ENCODE measurements at regions not wholly inside any gene's neighbourhood (a gene's known extent, or its start where the extent isn't known, plus 50 kb on each side); places are given as distances from the start of the nearest gene placed in this dataset.

DNA sequence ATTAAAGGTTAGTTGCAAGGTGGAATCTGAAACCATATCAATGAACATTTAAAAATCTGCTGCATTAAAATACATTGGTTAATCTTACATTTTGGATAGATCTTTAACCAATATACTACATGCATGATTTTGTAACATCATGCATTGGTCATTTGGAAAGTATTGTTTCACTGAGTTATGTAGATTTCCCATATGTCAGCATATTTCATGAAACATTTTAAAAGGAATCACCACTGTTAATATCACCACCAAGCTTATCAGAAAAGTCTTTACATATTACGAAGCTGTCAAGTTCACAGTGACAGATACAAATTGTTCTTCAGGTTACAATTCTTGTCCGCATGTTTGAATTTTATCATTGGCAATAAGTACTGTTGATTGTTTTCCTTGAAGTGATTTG, 89.9 kb upstream of the ADGRL2 start:
- Histone ChIP-seq H3K79me2 (ENCODE audit: insufficient read depth, low read length) (no peaks in the 10 kb centered on the region), H3K27ac (ENCODE audit: low read depth, low read length, poor library complexity, severe bottlenecking) (no peak overlapping the region), H3K4me1 (ENCODE audit: insufficient read depth, low read length, severe bottlenecking) (no peaks in the 10 kb centered on the region), H4K20me1 (ENCODE audit: insufficient read depth, low read length) (no peaks in the 10 kb centered on the region), H3K4me2 (ENCODE audit: low read length) (no peak overlapping the region), H3K9ac (ENCODE audit: low read length) (no peak overlapping the region), H3K36me3 (ENCODE audit: insufficient read depth, low read length) (no peaks in the 10 kb centered on the region), H3K27me3 (ENCODE audit: insufficient read depth, low read length) (no peaks in the 10 kb centered on the region), H3K9me2 (ENCODE audit: low read depth, low read length) (no peaks in the 10 kb centered on the region), H3F3A (ENCODE audit: insufficient read depth, low read length) (no peaks in the 10 kb centered on the region), H3K4me3 (ENCODE audit: low read depth, low read length, poor library complexity, severe bottlenecking) (no peak overlapping the region), H2AFZ (ENCODE audit: low read length) (no peak overlapping the region), H3K9me3 (ENCODE audit: low read length) (no peaks in the 10 kb centered on the region)
- TF ChIP-seq, protein P1, sequence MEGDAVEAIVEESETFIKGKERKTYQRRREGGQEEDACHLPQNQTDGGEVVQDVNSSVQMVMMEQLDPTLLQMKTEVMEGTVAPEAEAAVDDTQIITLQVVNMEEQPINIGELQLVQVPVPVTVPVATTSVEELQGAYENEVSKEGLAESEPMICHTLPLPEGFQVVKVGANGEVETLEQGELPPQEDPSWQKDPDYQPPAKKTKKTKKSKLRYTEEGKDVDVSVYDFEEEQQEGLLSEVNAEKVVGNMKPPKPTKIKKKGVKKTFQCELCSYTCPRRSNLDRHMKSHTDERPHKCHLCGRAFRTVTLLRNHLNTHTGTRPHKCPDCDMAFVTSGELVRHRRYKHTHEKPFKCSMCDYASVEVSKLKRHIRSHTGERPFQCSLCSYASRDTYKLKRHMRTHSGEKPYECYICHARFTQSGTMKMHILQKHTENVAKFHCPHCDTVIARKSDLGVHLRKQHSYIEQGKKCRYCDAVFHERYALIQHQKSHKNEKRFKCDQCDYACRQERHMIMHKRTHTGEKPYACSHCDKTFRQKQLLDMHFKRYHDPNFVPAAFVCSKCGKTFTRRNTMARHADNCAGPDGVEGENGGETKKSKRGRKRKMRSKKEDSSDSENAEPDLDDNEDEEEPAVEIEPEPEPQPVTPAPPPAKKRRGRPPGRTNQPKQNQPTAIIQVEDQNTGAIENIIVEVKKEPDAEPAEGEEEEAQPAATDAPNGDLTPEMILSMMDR (IDR thresholded peaks at IDR 0.05; ENCODE audit: low read length), result no peak
- TF ChIP-seq EZH2 (IDR thresholded peaks at IDR 0.05; ENCODE audit: borderline replicate concordance, low read length), result no peak

DNA sequence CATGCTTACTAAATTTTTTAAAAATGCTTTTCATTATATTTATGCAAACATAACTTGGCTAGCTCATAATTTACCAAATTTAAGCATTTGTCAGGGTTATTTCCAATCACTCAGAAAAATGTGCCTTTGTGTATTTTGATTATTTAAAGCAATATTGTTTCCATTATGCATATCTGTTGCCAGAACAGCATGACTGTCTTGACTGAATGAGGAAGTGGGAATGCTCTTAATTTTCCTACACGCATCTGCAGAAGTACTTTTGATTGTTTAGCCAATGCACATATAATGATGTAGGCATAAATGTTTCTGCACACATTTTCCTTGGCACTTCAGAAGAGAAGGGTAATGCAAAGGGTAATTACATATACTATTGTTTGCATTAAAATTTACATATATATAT, 92.5 kb upstream of the ADGRL2 start:
- H3F3A ChIP-seq (ENCODE audit: insufficient read depth, low read length), result no peaks in the 10 kb centered on the region
- TF ChIP-seq EZH2 (IDR thresholded peaks at IDR 0.05; ENCODE audit: borderline replicate concordance, low read length), result no peak
- TF ChIP-seq, protein P1 (IDR thresholded peaks at IDR 0.05; ENCODE audit: low read length), result no peak
- no peaks in the 10 kb centered on the region for H4K20me1 ChIP-seq (ENCODE audit: insufficient read depth, low read length)
- no peaks in the 10 kb centered on the region for H3K27me3 ChIP-seq (ENCODE audit: insufficient read depth, low read length)
- no peak overlapping the region for H2AFZ ChIP-seq (ENCODE audit: low read length)
- no peak overlapping the region for H3K27ac ChIP-seq (ENCODE audit: low read depth, low read length, poor library complexity, severe bottlenecking)
- no peaks in the 10 kb centered on the region for H3K9me3 ChIP-seq (ENCODE audit: low read length)
- H3K9ac ChIP-seq (ENCODE audit: low read length), result no peak overlapping the region
- no peak overlapping the region for H3K4me3 ChIP-seq (ENCODE audit: low read depth, low read length, poor library complexity, severe bottlenecking)
- no peaks in the 10 kb centered on the region for H3K79me2 ChIP-seq (ENCODE audit: insufficient read depth, low read length)
- no peaks in the 10 kb centered on the region for H3K36me3 ChIP-seq (ENCODE audit: insufficient read depth, low read length)
- no peak overlapping the region for H3K4me2 ChIP-seq (ENCODE audit: low read length)
- no peaks in the 10 kb centered on the region for H3K9me2 ChIP-seq (ENCODE audit: low read depth, low read length)
- no peaks in the 10 kb centered on the region for H3K4me1 ChIP-seq (ENCODE audit: insufficient read depth, low read length, severe bottlenecking)

DNA sequence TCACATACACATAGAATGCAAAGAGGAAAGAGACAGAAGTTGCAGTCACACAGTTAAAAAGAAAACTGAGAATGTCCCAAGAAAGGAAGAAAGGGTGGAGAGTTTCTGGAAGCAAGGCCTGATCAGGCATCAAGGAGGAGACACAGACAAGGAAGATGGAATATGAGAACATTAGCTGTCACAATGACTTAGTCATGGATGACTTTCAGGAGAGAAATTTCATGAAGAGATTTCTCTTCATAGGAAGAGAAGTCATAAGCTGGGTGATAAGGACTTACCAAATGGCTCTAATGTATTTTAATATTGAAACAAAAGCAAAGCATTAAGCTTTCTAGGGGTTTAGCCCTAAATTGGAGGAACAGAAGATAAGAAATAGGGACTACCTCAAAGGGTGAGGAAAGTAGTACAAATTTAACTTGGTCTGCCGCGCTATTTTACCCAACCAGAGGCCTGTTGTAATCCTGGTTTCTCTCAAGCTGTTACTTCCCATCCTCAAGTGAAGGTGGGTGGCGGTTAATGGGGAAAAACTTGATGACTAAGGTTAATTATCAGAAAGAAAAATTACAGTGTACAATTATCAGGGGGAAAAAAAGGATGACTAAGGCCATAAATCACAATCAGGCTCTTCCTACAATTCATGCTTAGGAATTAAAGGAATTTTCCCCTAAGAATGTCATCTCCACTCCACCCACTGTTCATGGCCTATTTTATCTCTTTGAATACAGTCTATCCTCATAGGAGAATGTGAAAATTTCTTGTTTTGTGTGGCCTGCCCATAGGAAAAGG, 93.9 kb upstream of the ADGRL2 start:
- no peak overlapping the region for H3K4me2 ChIP-seq (ENCODE audit: low read length)

More for the DNA sequence above, 93.9 kb upstream of the ADGRL2 start:
- Histone ChIP-seq H3K27ac (ENCODE audit: low read depth, low read length, poor library complexity, severe bottlenecking) (no peak overlapping the region), H3K9me2 (ENCODE audit: low read depth, low read length) (no peaks in the 10 kb centered on the region), H3K4me3 (ENCODE audit: low read depth, low read length, poor library complexity, severe bottlenecking) (no peak overlapping the region), H3K4me1 (ENCODE audit: insufficient read depth, low read length, severe bottlenecking) (no peaks in the 10 kb centered on the region), H2AFZ (ENCODE audit: low read length) (no peak overlapping the region), H3K36me3 (ENCODE audit: insufficient read depth, low read length) (no peaks in the 10 kb centered on the region), H4K20me1 (ENCODE audit: insufficient read depth, low read length) (no peaks in the 10 kb centered on the region), H3K9me3 (ENCODE audit: low read length) (no peaks in the 10 kb centered on the region), H3K79me2 (ENCODE audit: insufficient read depth, low read length) (no peaks in the 10 kb centered on the region), H3K9ac (ENCODE audit: low read length) (no peak overlapping the region), H3F3A (ENCODE audit: insufficient read depth, low read length) (no peaks in the 10 kb centered on the region), H3K27me3 (ENCODE audit: insufficient read depth, low read length) (no peaks in the 10 kb centered on the region)
- no peak for TF ChIP-seq EZH2 (IDR thresholded peaks at IDR 0.05; ENCODE audit: borderline replicate concordance, low read length)
- TF ChIP-seq, protein P1 (IDR thresholded peaks at IDR 0.05; ENCODE audit: low read length), result no peak
